Calu3 (cell line): ENCODE measurements at regions not wholly inside any gene's neighbourhood (a gene's known extent, or its start where the extent isn't known, plus 50 kb on each side); places are given as distances from the start of the nearest gene placed in this dataset.

Experiments
- BruUV-seq: library from RNA; stranded (reverse); fragments of 400-500 nt; replicated peaks from 2 replicates; lab custom pipeline; 2021; lab: Mats Ljungman, UMichigan
- CTCF ChIA-PET: fragments of 300-600 bp; sonication (Branson Sonifier 250); formaldehyde crosslinking; loops from one replicate; lab custom pipeline; 2022; ENCODE audit warnings: antibody characterized with exemption; lab: Charles Lee
- DNase-seq: peaks from one replicate; pipeline ENCODE4 v3.0.0; 2022
- H3K27ac Mint-ChIP-seq: one replicate; pipeline ENCODE4 v1.8.0; 2022; ENCODE audit warnings: mixed read lengths; ENCODE audit not compliant: unreplicated experiment
- H3K27me3 Mint-ChIP-seq: one replicate; pipeline ENCODE4 v1.8.0; 2022; ENCODE audit warnings: mixed read lengths; ENCODE audit not compliant: unreplicated experiment
- H3K36me3 Mint-ChIP-seq: one replicate; pipeline ENCODE4 v1.8.0; 2022; ENCODE audit warnings: mild to moderate bottlenecking, moderate library complexity, mixed read lengths; ENCODE audit not compliant: insufficient read depth, unreplicated experiment
- H3K4me1 Mint-ChIP-seq: one replicate; pipeline ENCODE4 v1.8.0; 2022; ENCODE audit warnings: mild to moderate bottlenecking, low read depth, mixed read lengths; ENCODE audit not compliant: unreplicated experiment
- H3K4me3 Mint-ChIP-seq: one replicate; pipeline ENCODE4 v1.8.0; 2022; ENCODE audit warnings: mild to moderate bottlenecking, low read depth, moderate library complexity, mixed read lengths; ENCODE audit not compliant: unreplicated experiment
- H3K9me3 Mint-ChIP-seq: one replicate; pipeline ENCODE4 v1.8.0; 2022; ENCODE audit warnings: low read depth, mixed read lengths; ENCODE audit not compliant: unreplicated experiment
- intact Hi-C: fragments of 100-400 bp; cut with micrococcal nuclease; formaldehyde crosslinking; loops from one replicate; pipeline ENCODE4 v1.10.0; 2022; ENCODE audit not compliant: unreplicated experiment
- TF ChIP-seq, protein P1 (sequence below): fragments of 200-600 bp; IDR thresholded peaks from one replicate; pipeline ENCODE4 v1.8.0; 2022; ENCODE audit warnings: antibody characterized with exemption; ENCODE audit not compliant: unreplicated experiment

DNA sequence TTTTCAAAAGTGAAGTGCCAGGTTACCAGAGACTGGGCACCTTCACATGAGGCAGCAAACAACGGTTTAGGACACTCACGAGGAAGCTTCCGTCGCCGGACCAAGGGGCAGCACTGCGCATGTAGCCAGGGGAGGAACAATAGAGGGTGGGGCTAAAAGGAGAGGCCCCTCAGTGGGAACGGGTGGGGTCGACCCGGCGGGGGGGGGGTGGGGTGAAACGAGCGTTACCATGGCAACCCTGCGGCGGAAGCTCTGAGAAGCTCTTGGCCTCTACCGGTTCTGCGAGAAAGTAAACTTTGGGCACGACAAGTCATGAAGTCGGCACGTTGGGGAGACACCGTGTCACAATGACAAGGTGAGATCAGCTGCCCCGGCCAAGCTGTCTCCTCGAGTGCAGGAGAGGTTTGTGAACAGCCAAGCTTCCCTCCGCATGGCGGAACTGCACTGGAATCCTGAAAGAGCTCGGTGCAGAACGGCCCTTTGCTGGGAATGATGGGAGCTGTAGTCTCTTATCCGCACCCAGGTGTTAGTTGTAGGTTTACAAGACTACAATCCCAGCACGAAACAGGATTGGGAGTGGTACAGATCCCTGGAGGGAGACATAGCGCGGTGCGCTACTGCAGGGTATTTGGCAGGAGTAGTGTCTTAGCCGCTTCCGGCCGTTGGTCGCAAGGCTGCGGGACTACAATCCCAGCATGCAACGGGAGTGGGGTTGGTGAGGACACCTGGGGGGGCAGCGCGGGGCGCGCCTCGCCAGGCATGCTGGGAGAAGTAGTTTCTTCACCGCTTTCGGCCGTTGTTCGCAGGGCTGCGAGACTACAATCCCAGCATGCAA is 72.8 kb upstream of the ZNF722 start:
- Mint-ChIP-seq H3K27me3 (no peaks in the 10 kb centered on the region), H3K27ac (no peak overlapping the region), H3K36me3 (peaks cover 6% of the 10 kb centered on the region), H3K4me1 (no peaks in the 10 kb centered on the region), H3K9me3 (peaks cover 12% of the 10 kb centered on the region), H3K4me3 (peak overlapping the region; percentile 67)
- CTCF ChIA-PET: interaction anchor here (0.6 kb wide), 1 partner anchor 10 kb away, joined by 3 read pairs; no protein-coding TSS in a partner anchor
- intact Hi-C loops: no loop called here
- TF ChIP-seq, protein P1, sequence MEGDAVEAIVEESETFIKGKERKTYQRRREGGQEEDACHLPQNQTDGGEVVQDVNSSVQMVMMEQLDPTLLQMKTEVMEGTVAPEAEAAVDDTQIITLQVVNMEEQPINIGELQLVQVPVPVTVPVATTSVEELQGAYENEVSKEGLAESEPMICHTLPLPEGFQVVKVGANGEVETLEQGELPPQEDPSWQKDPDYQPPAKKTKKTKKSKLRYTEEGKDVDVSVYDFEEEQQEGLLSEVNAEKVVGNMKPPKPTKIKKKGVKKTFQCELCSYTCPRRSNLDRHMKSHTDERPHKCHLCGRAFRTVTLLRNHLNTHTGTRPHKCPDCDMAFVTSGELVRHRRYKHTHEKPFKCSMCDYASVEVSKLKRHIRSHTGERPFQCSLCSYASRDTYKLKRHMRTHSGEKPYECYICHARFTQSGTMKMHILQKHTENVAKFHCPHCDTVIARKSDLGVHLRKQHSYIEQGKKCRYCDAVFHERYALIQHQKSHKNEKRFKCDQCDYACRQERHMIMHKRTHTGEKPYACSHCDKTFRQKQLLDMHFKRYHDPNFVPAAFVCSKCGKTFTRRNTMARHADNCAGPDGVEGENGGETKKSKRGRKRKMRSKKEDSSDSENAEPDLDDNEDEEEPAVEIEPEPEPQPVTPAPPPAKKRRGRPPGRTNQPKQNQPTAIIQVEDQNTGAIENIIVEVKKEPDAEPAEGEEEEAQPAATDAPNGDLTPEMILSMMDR: no peak
- DNase-seq: peak; percentile 60
- BruUV-seq: no TSS peak

DNA sequence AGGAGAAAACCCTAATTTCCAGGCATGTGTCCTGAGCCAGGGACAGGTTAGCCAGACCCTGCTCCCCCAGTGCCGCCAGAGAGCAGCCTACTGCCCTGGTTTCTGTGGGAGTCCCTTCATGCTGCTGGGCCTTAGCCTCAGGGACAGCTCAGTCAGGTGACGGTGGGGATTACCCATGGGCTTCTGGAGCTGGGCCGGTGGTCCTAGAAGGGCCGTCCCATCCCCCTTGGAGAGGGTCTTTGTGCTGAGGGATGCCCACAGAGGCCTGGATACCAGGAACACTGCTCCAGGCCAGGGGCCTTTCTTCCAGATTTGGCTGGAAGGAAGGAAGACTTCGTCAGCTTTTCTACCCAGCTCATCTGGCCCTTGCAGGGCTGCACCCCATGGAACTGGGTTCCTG is 71.4 kb upstream of the ZNF722 start:
- no peak overlapping the region for H3K27ac Mint-ChIP-seq
- TF ChIP-seq, protein P1: no peak
- H3K36me3 Mint-ChIP-seq: peaks cover 6% of the 10 kb centered on the region
- intact Hi-C loops: no loop called here
- peaks cover 7% of the 10 kb centered on the region for H3K9me3 Mint-ChIP-seq
- BruUV-seq: no TSS peak
- H3K27me3 Mint-ChIP-seq: no peaks in the 10 kb centered on the region
- no peak for DNase-seq
- CTCF ChIA-PET: no interaction called here
- no peak overlapping the region for H3K4me3 Mint-ChIP-seq
- no peaks in the 10 kb centered on the region for H3K4me1 Mint-ChIP-seq

DNA sequence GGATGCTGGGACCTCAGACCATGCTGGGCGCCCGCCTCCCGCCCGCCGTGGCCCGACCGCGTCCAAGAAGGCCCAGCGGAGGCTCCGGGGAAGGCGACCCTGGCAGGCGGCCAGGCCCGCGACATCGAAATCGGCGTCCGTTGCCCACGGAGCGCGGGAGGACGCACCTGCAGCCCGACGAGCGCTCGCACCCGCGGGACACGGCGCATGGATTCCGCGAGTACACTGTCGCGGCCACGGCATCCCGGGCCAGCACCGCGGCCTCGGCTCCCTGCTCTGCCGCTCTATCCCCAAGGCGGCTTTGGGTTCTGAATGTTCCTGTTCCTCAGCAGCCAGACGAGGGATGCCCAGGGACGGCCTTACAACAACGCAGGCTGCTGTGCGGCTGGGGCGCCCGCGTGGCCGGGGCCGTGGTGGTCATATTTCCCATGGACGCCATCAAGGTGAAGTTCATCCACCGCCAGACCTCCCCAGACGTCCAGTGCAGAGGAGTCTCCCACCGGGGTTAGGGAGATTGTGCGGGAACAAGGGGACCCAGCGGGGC is 67.5 kb upstream of the ZNF722 start:
- intact Hi-C loops: no loop called here
- Mint-ChIP-seq H3K9me3 (peaks cover 10% of the 10 kb centered on the region), H3K27me3 (no peaks in the 10 kb centered on the region), H3K27ac (no peak overlapping the region), H3K4me1 (no peaks in the 10 kb centered on the region), H3K4me3 (no peak overlapping the region), H3K36me3 (no peaks in the 10 kb centered on the region)
- CTCF ChIA-PET: no interaction called here
- no TSS peak for BruUV-seq
- TF ChIP-seq, protein P1: no peak
- DNase-seq: no peak

DNA sequence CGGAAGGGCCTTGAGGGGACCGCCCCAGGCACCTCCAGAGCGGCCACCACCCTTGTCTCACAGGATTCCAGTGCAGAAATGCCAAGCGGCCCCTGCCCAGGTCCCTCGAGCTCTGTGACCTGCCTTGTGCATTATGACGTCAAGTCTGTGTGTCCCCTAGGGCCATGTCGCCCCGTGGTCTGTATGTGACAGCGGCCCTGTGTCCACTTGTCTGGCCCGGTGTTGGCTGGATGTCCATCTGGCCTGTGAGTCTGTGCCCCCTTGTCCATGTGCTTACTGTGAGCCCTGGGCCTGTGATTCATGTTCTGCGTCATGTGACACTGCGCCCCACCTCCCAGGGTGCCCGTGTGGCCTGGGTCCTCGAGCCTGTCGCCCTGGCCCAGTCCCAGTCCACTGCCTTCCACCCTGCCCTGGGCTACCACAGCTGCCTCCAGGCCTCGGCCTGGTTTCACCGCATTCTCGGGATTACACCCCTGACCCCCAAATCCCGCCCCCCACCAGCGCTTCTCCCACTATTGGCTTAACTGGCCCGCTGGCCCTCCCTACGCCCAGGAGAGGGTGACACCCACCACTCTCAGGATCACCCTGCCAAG is 66.6 kb upstream of the ZNF722 start:
- no TSS peak for BruUV-seq
- intact Hi-C loops: no loop called here
- no peaks in the 10 kb centered on the region for H3K27me3 Mint-ChIP-seq
- H3K36me3 Mint-ChIP-seq: no peaks in the 10 kb centered on the region
- H3K4me3 Mint-ChIP-seq: no peak overlapping the region
- CTCF ChIA-PET: no interaction called here
- no peak for DNase-seq
- H3K27ac Mint-ChIP-seq: no peak overlapping the region
- H3K4me1 Mint-ChIP-seq: no peaks in the 10 kb centered on the region
- TF ChIP-seq, protein P1: no peak
- peaks cover 10% of the 10 kb centered on the region for H3K9me3 Mint-ChIP-seq
